T-helper 1 cell treated with Interleukin-12 subunit alpha and Interleukin-12 subunit beta and Interleukin-4 antibody, amounts not matched to agents 30 μg/mL and 1 μg/mL, for 36 hours (primary cell): ENCODE measurements at regions not wholly inside any gene's neighbourhood (a gene's known extent, or its start where the extent isn't known, plus 50 kb on each side); places are given as distances from the start of the nearest gene placed in this dataset.

ENCODE experiments used
- H3K27ac Mint-ChIP-seq: one replicate; pipeline ENCODE4 v1.8.0; 2021; ENCODE audit warnings: mild to moderate bottlenecking, mixed read lengths
- H3K27me3 Mint-ChIP-seq: one replicate; pipeline ENCODE4 v1.8.0; 2021; ENCODE audit warnings: low read depth, mixed read lengths
- H3K36me3 Mint-ChIP-seq: one replicate; pipeline ENCODE4 v1.8.0; 2021; ENCODE audit warnings: low read depth, mixed read lengths
- H3K4me1 Mint-ChIP-seq: one replicate; pipeline ENCODE4 v1.8.0; 2021; ENCODE audit warnings: low read depth, mixed read lengths
- H3K4me3 Mint-ChIP-seq: one replicate; pipeline ENCODE4 v1.8.0; 2021; ENCODE audit warnings: mild to moderate bottlenecking, moderate library complexity, mixed read lengths
- H3K9me3 Mint-ChIP-seq: one replicate; pipeline ENCODE4 v1.8.0; 2021; ENCODE audit warnings: mixed read lengths

GRCh38 chr2:121039679-121040078 is 245.3 kb downstream of the TFCP2L1 start:
- H3K4me3 Mint-ChIP-seq, result no peak overlapping the region
- no peaks in the 10 kb centered on the region for H3K9me3 Mint-ChIP-seq
- H3K36me3 Mint-ChIP-seq, result no peaks in the 10 kb centered on the region
- H3K4me1 Mint-ChIP-seq, result no peaks in the 10 kb centered on the region
- H3K27ac Mint-ChIP-seq, result no peak overlapping the region
- H3K27me3 Mint-ChIP-seq, result no peaks in the 10 kb centered on the region

- H3K9me3 Mint-ChIP-seq, result no peaks in the 10 kb centered on the region
- no peaks in the 10 kb centered on the region for H3K36me3 Mint-ChIP-seq
- no peaks in the 10 kb centered on the region for H3K4me1 Mint-ChIP-seq
- H3K27ac Mint-ChIP-seq, result no peak overlapping the region
- no peak overlapping the region for H3K4me3 Mint-ChIP-seq
- no peaks in the 10 kb centered on the region for H3K27me3 Mint-ChIP-seq
Observed at GRCh38 chr2:121041516-121041915, 243.5 kb downstream of the TFCP2L1 start.

GRCh38 chr2:121043061-121043826 is 241.8 kb downstream of the TFCP2L1 start:
- Mint-ChIP-seq H3K4me3 (no peak overlapping the region), H3K36me3 (no peaks in the 10 kb centered on the region), H3K27ac (no peak overlapping the region), H3K9me3 (no peaks in the 10 kb centered on the region), H3K27me3 (no peaks in the 10 kb centered on the region), H3K4me1 (no peaks in the 10 kb centered on the region)

- Mint-ChIP-seq H3K4me1 (no peaks in the 10 kb centered on the region), H3K36me3 (no peaks in the 10 kb centered on the region), H3K27ac (no peak overlapping the region), H3K27me3 (no peaks in the 10 kb centered on the region), H3K9me3 (no peaks in the 10 kb centered on the region), H3K4me3 (no peak overlapping the region)
Observed at GRCh38 chr2:121043827-121044222, 241.2 kb downstream of the TFCP2L1 start.

- no peak overlapping the region for H3K27ac Mint-ChIP-seq
- no peaks in the 10 kb centered on the region for H3K27me3 Mint-ChIP-seq
- H3K9me3 Mint-ChIP-seq, result no peaks in the 10 kb centered on the region
- no peak overlapping the region for H3K4me3 Mint-ChIP-seq
- H3K36me3 Mint-ChIP-seq, result no peaks in the 10 kb centered on the region
- H3K4me1 Mint-ChIP-seq, result no peaks in the 10 kb centered on the region
Observed at GRCh38 chr2:121044412-121044811, 240.6 kb downstream of the TFCP2L1 start.

GRCh38 chr2:121045245-121045644 is 239.8 kb downstream of the TFCP2L1 start:
- H3K27me3 Mint-ChIP-seq, result no peaks in the 10 kb centered on the region
- no peak overlapping the region for H3K27ac Mint-ChIP-seq
- H3K4me3 Mint-ChIP-seq, result no peak overlapping the region
- no peaks in the 10 kb centered on the region for H3K36me3 Mint-ChIP-seq
- no peaks in the 10 kb centered on the region for H3K4me1 Mint-ChIP-seq
- no peaks in the 10 kb centered on the region for H3K9me3 Mint-ChIP-seq

- no peaks in the 10 kb centered on the region for H3K9me3 Mint-ChIP-seq
- no peaks in the 10 kb centered on the region for H3K4me1 Mint-ChIP-seq
- H3K27ac Mint-ChIP-seq, result no peak overlapping the region
- no peaks in the 10 kb centered on the region for H3K27me3 Mint-ChIP-seq
- no peaks in the 10 kb centered on the region for H3K36me3 Mint-ChIP-seq
- H3K4me3 Mint-ChIP-seq, result no peak overlapping the region
Observed at GRCh38 chr2:121046335-121046734, 238.7 kb downstream of the TFCP2L1 start.

GRCh38 chr2:121047383-121047782 is 237.6 kb downstream of the TFCP2L1 start:
- Mint-ChIP-seq H3K4me3 (no peak overlapping the region), H3K36me3 (no peaks in the 10 kb centered on the region), H3K4me1 (no peaks in the 10 kb centered on the region), H3K9me3 (no peaks in the 10 kb centered on the region), H3K27ac (no peak overlapping the region), H3K27me3 (no peaks in the 10 kb centered on the region)

GRCh38 chr2:121049131-121049530 is 235.9 kb downstream of the TFCP2L1 start:
- Mint-ChIP-seq H3K27ac (no peak overlapping the region), H3K36me3 (no peaks in the 10 kb centered on the region), H3K27me3 (no peaks in the 10 kb centered on the region), H3K4me1 (no peaks in the 10 kb centered on the region), H3K9me3 (no peaks in the 10 kb centered on the region), H3K4me3 (no peak overlapping the region)

- H3K36me3 Mint-ChIP-seq, result no peaks in the 10 kb centered on the region
- no peaks in the 10 kb centered on the region for H3K27me3 Mint-ChIP-seq
- no peaks in the 10 kb centered on the region for H3K9me3 Mint-ChIP-seq
- no peak overlapping the region for H3K4me3 Mint-ChIP-seq
- no peaks in the 10 kb centered on the region for H3K4me1 Mint-ChIP-seq
- no peak overlapping the region for H3K27ac Mint-ChIP-seq
Observed at GRCh38 chr2:121049950-121050585, 234.9 kb downstream of the TFCP2L1 start.

GRCh38 chr2:121051311-121051710 is 233.7 kb downstream of the TFCP2L1 start:
- H3K27ac Mint-ChIP-seq, result no peak overlapping the region
- H3K4me3 Mint-ChIP-seq, result no peak overlapping the region
- H3K27me3 Mint-ChIP-seq, result no peaks in the 10 kb centered on the region
- H3K36me3 Mint-ChIP-seq, result no peaks in the 10 kb centered on the region
- H3K4me1 Mint-ChIP-seq, result no peaks in the 10 kb centered on the region
- no peaks in the 10 kb centered on the region for H3K9me3 Mint-ChIP-seq

GRCh38 chr2:121052023-121052422 is 233.0 kb downstream of the TFCP2L1 start:
- Mint-ChIP-seq H3K27me3 (no peaks in the 10 kb centered on the region), H3K4me3 (no peak overlapping the region), H3K9me3 (no peaks in the 10 kb centered on the region), H3K4me1 (no peaks in the 10 kb centered on the region), H3K36me3 (no peaks in the 10 kb centered on the region), H3K27ac (no peak overlapping the region)

- Mint-ChIP-seq H3K4me1 (no peaks in the 10 kb centered on the region), H3K27me3 (no peaks in the 10 kb centered on the region), H3K36me3 (no peaks in the 10 kb centered on the region), H3K27ac (no peak overlapping the region), H3K9me3 (no peaks in the 10 kb centered on the region), H3K4me3 (no peak overlapping the region)
Observed at GRCh38 chr2:121052521-121052920, 232.5 kb downstream of the TFCP2L1 start.

GRCh38 chr2:121055088-121055487 is 229.9 kb downstream of the TFCP2L1 start:
- Mint-ChIP-seq H3K36me3 (no peaks in the 10 kb centered on the region), H3K4me1 (no peaks in the 10 kb centered on the region), H3K27me3 (no peaks in the 10 kb centered on the region), H3K27ac (no peak overlapping the region), H3K4me3 (no peak overlapping the region), H3K9me3 (no peaks in the 10 kb centered on the region)

- H3K4me1 Mint-ChIP-seq, result no peaks in the 10 kb centered on the region
- H3K36me3 Mint-ChIP-seq, result no peaks in the 10 kb centered on the region
Observed at GRCh38 chr2:121055501-121055900, 229.5 kb downstream of the TFCP2L1 start.

More at GRCh38 chr2:121055501-121055900, 229.5 kb downstream of the TFCP2L1 start:
- Mint-ChIP-seq H3K9me3 (no peaks in the 10 kb centered on the region), H3K27ac (no peak overlapping the region), H3K27me3 (no peaks in the 10 kb centered on the region), H3K4me3 (no peak overlapping the region)
